HEK293 (cell line): ENCODE measurements at regions not wholly inside any gene's neighbourhood (a gene's known extent, or its start where the extent isn't known, plus 50 kb on each side); places are given as distances from the start of the nearest gene placed in this dataset.

Experiments used
- KLF1 ChIP-seq: fragments of 450-650 bp; formaldehyde crosslinking; IDR thresholded peaks from 2 replicates; pipeline ENCODE4 v1.5.1; 2016; ENCODE audit warnings: missing biosample characterization, missing genetic modification characterization
- SCRT2 ChIP-seq: fragments of 450-650 bp; formaldehyde crosslinking; IDR thresholded peaks from 2 replicates; pipeline ENCODE4 v1.5.1; 2016; ENCODE audit warnings: missing biosample characterization, missing genetic modification characterization
- TCF7L2 ChIP-seq: IDR thresholded peaks from 2 replicates; pipeline ENCODE4 v1.6.1; 2011; ENCODE audit warnings: low read depth, mild to moderate bottlenecking, inconsistent platforms, low read length, moderate library complexity, borderline replicate concordance
- ZBTB20 ChIP-seq: fragments of 450-650 bp; formaldehyde crosslinking; IDR thresholded peaks from 2 replicates; pipeline ENCODE4 v1.5.1; 2016; ENCODE audit warnings: missing biosample characterization, missing genetic modification characterization
- ZNF138 ChIP-seq: fragments of 450-650 bp; formaldehyde crosslinking; IDR thresholded peaks from 2 replicates; pipeline ENCODE4 v1.5.1; 2016; ENCODE audit warnings: missing biosample characterization, missing genetic modification characterization, borderline replicate concordance
- ZNF174 ChIP-seq: fragments of 450-650 bp; formaldehyde crosslinking; IDR thresholded peaks from 2 replicates; pipeline ENCODE4 v1.5.0; 2017; ENCODE audit warnings: missing biosample characterization, mild to moderate bottlenecking, missing genetic modification characterization
- ZNF175 ChIP-seq: fragments of 450-650 bp; formaldehyde crosslinking; IDR thresholded peaks from 2 replicates; pipeline ENCODE4 v1.5.1; 2016; ENCODE audit warnings: missing biosample characterization, missing genetic modification characterization
- ZNF274 ChIP-seq, 2 experiments: fragments of 200-500 bp in 1 of 2; fragments of 450-650 bp in 1 of 2; sonication (Bioruptor generic) in 1 of 2; formaldehyde crosslinking in 1 of 2; IDR thresholded peaks; 2 replicates each; pipeline versions ENCODE4 v1.5.1 to v1.6.1; 2014 to 2016; ENCODE audit warnings: borderline replicate concordance in 1 of 2, inconsistent platforms in 1 of 2, low read length in 1 of 2, missing biosample characterization in 1 of 2, missing genetic modification characterization in 1 of 2
- ZNF792 ChIP-seq: fragments of 450-650 bp; formaldehyde crosslinking; IDR thresholded peaks from 2 replicates; pipeline ENCODE4 v1.5.1; 2016; ENCODE audit warnings: missing biosample characterization, missing genetic modification characterization
- TF ChIP-seq, protein P1 (sequence below): fragments of 450-650 bp; formaldehyde crosslinking; IDR thresholded peaks from 2 replicates; pipeline ENCODE4 v1.5.1; 2016; ENCODE audit warnings: missing biosample characterization, missing genetic modification characterization, borderline replicate concordance
- TF ChIP-seq, protein P2 (sequence below): fragments of 450-650 bp; formaldehyde crosslinking; IDR thresholded peaks from 2 replicates; pipeline ENCODE4 v1.5.1; 2016; ENCODE audit warnings: missing biosample characterization, missing genetic modification characterization
- TF ChIP-seq, protein P3 (sequence below): fragments of 450-650 bp; formaldehyde crosslinking; IDR thresholded peaks from 2 replicates; pipeline ENCODE4 v1.5.1; 2016; ENCODE audit warnings: missing biosample characterization, missing genetic modification characterization

GRCh38 chr2:116674188-116674587 is 1140.3 kb upstream of the DDX18 start:
- TF ChIP-seq, protein P1, sequence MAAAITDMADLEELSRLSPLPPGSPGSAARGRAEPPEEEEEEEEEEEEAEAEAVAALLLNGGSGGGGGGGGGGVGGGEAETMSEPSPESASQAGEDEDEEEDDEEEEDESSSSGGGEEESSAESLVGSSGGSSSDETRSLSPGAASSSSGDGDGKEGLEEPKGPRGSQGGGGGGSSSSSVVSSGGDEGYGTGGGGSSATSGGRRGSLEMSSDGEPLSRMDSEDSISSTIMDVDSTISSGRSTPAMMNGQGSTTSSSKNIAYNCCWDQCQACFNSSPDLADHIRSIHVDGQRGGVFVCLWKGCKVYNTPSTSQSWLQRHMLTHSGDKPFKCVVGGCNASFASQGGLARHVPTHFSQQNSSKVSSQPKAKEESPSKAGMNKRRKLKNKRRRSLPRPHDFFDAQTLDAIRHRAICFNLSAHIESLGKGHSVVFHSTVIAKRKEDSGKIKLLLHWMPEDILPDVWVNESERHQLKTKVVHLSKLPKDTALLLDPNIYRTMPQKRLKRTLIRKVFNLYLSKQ (tag by site-specific recombination): no peak
- TF ChIP-seq, protein P2, sequence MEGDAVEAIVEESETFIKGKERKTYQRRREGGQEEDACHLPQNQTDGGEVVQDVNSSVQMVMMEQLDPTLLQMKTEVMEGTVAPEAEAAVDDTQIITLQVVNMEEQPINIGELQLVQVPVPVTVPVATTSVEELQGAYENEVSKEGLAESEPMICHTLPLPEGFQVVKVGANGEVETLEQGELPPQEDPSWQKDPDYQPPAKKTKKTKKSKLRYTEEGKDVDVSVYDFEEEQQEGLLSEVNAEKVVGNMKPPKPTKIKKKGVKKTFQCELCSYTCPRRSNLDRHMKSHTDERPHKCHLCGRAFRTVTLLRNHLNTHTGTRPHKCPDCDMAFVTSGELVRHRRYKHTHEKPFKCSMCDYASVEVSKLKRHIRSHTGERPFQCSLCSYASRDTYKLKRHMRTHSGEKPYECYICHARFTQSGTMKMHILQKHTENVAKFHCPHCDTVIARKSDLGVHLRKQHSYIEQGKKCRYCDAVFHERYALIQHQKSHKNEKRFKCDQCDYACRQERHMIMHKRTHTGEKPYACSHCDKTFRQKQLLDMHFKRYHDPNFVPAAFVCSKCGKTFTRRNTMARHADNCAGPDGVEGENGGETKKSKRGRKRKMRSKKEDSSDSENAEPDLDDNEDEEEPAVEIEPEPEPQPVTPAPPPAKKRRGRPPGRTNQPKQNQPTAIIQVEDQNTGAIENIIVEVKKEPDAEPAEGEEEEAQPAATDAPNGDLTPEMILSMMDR (tag by site-specific recombination): no peak
- TF ChIP-seq SCRT2 (tag by site-specific recombination) (no peak), ZNF792 (no peak), ZNF175 (tag by site-specific recombination) (no peak), TCF7L2 (no peak), ZNF138 (tag by site-specific recombination) (no peak), KLF1 (tag by site-specific recombination) (no peak), ZBTB20 (tag by site-specific recombination) (no peak), ZNF174 (tag by site-specific recombination) (no peak), ZNF274 (IDR thresholded peaks at IDR 0.05; ENCODE audit: low read length) (no peak), ZNF274 (tag by site-specific recombination; IDR thresholded peaks at IDR 0.05; ENCODE audit: borderline replicate concordance) (no peak)
- TF ChIP-seq, protein P3, sequence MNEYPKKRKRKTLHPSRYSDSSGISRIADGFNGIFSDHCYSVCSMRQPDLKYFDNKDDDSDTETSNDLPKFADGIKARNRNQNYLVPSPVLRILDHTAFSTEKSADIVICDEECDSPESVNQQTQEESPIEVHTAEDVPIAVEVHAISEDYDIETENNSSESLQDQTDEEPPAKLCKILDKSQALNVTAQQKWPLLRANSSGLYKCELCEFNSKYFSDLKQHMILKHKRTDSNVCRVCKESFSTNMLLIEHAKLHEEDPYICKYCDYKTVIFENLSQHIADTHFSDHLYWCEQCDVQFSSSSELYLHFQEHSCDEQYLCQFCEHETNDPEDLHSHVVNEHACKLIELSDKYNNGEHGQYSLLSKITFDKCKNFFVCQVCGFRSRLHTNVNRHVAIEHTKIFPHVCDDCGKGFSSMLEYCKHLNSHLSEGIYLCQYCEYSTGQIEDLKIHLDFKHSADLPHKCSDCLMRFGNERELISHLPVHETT (tag by site-specific recombination): no peak
